B cell (primary cell): ENCODE measurements at regions not wholly inside any gene's neighbourhood (a gene's known extent, or its start where the extent isn't known, plus 50 kb on each side); places are given as distances from the start of the nearest gene placed in this dataset.

Source experiments
- ATAC-seq: fragments of 200-7000 bp; cut with Tn5 transposase; one replicate; pipeline ENCODE4 v1.10.0; 2021; ENCODE audit warnings: low read depth, mild to moderate bottlenecking, moderate number of reproducible peaks, moderate library complexity
- CTCF ChIA-PET: fragments of 350-600 bp; sonication (Branson Sonifier 250); formaldehyde crosslinking; loops from one replicate; lab custom pipeline; 2021; ENCODE audit warnings: antibody characterized with exemption, inconsistent platforms; lab: Charles Lee
- POLR2A ChIA-PET: fragments of 350-600 bp; sonication (Branson Sonifier 250); formaldehyde crosslinking; loops from one replicate; lab custom pipeline; 2021; ENCODE audit warnings: antibody characterized with exemption; lab: Charles Lee
- DNase-seq: peaks from one replicate; pipeline ENCODE4 v3.0.0; 2013
- H2AFZ ChIP-seq: 2 replicates; pipeline ENCODE4 v1.6.1; 2012; ENCODE audit warnings: mild to moderate bottlenecking, low read depth, low read length; ENCODE audit not compliant: insufficient read depth, poor library complexity, severe bottlenecking
- H3K27ac ChIP-seq, 2 donors: 1 replicate in 1 of 2; 2 replicates in 1 of 2; pipeline ENCODE4 v1.5.1; 2012 to 2013; ENCODE audit warnings: low read length in 2 of 2, mild to moderate bottlenecking in 2 of 2, moderate library complexity in 1 of 2
- H3K27me3 ChIP-seq, 4 experiments: fragments of 200-600 bp in 1 of 4; sonication (generic) in 1 of 4; replicated peaks in 1 of 4; 1 replicate in 2 of 4; 2 replicates in 2 of 4; pipeline versions ENCODE4 v1.6.1 to v1.7.0; 2013 to 2016; ENCODE audit warnings: low read length in 3 of 4, mild to moderate bottlenecking in 2 of 4, mixed read lengths in 1 of 4, moderate library complexity in 1 of 4; ENCODE audit not compliant: insufficient read depth in 4 of 4, control insufficient read depth in 3 of 4; ENCODE audit errors: control extremely low read depth in 1 of 4
- H3K36me3 ChIP-seq, 2 experiments: replicated peaks in 1 of 2; 1 replicate in 1 of 2; 2 replicates in 1 of 2; pipeline versions ENCODE4 v1.6.1 to v1.7.1; 2013; ENCODE audit warnings: low read length in 1 of 2; ENCODE audit not compliant: insufficient read depth in 2 of 2, control insufficient read depth in 1 of 2; ENCODE audit errors: control extremely low read depth in 1 of 2, extremely low read depth in 1 of 2
- H3K4me1 ChIP-seq, 2 donors: fragments of 200-600 bp in 1 of 2; sonication (generic) in 1 of 2; 1 replicate in 1 of 2; 2 replicates in 1 of 2; pipeline versions ENCODE4 v1.5.1 to v1.6.1; 2013 to 2017; ENCODE audit warnings: low read length in 2 of 2; ENCODE audit not compliant: control insufficient read depth in 2 of 2, insufficient read depth in 2 of 2
- H3K4me2 ChIP-seq: replicated peaks from 2 replicates; pipeline ENCODE3; 2012; ENCODE audit warnings: mild to moderate bottlenecking, low read depth, low read length; ENCODE audit not compliant: poor library complexity, severe bottlenecking
- H3K4me3 ChIP-seq, 5 experiments: fragments of 200-600 bp in 1 of 5; sonication (generic) in 1 of 5; 1 replicate in 3 of 5; 2 replicates in 2 of 5; pipeline versions ENCODE4 v1.5.1 to v1.7.0; 2011 to 2016; ENCODE audit warnings: low read length in 4 of 5, mild to moderate bottlenecking in 4 of 5, low read depth in 2 of 5, control low read depth in 1 of 5, moderate library complexity in 1 of 5; ENCODE audit not compliant: insufficient read depth in 1 of 5; ENCODE audit errors: control extremely low read depth in 1 of 5, extremely low read depth in 1 of 5
- H3K79me2 ChIP-seq: fragments of 200-600 bp; sonication (generic); one replicate; pipeline ENCODE4 v1.6.0; 2016; ENCODE audit warnings: low read length; ENCODE audit not compliant: control insufficient read depth, insufficient read depth
- H3K9ac ChIP-seq: fragments of 200-600 bp; sonication (generic); 2 replicates; pipeline ENCODE4 v1.6.1; 2017; ENCODE audit warnings: mild to moderate bottlenecking, low read length, moderate library complexity
- H3K9me3 ChIP-seq, 3 donors: one replicate each; pipeline versions ENCODE4 v1.6.1 to v1.7.1; 2013; ENCODE audit warnings: low read length in 2 of 3; ENCODE audit not compliant: control insufficient read depth in 2 of 3, insufficient read depth in 1 of 3; ENCODE audit errors: control extremely low read depth in 1 of 3
- H4K20me1 ChIP-seq: 2 replicates; pipeline ENCODE4 v1.6.0; 2012; ENCODE audit warnings: mild to moderate bottlenecking, low read length; ENCODE audit not compliant: insufficient read depth, control insufficient read depth, poor library complexity, severe bottlenecking
- H3K27ac Mint-ChIP-seq: one replicate; pipeline ENCODE4 v1.8.0; 2021; ENCODE audit warnings: mixed read lengths
- H3K27me3 Mint-ChIP-seq: one replicate; pipeline ENCODE4 v1.8.0; 2021; ENCODE audit warnings: mixed read lengths
- H3K4me1 Mint-ChIP-seq: one replicate; pipeline ENCODE4 v1.8.0; 2021; ENCODE audit warnings: mixed read lengths
- H3K4me3 Mint-ChIP-seq: one replicate; pipeline ENCODE4 v1.8.0; 2021; ENCODE audit warnings: mixed read lengths
- H3K9me3 Mint-ChIP-seq: one replicate; pipeline ENCODE4 v1.8.0; 2022; ENCODE audit warnings: mixed read lengths; ENCODE audit not compliant: insufficient read depth
- EZH2 ChIP-seq: IDR thresholded peaks from 2 replicates; pipeline ENCODE4 v1.6.1; 2012; ENCODE audit warnings: borderline replicate concordance, low read depth, mild to moderate bottlenecking, moderate library complexity, low read length; ENCODE audit not compliant: insufficient read depth, poor library complexity, severe bottlenecking
- WGBS: methylation state at CpG from one replicate; pipeline ENCODE4 v1.1.5; 2013; ENCODE audit warnings: missing lambda C conversion rate; ENCODE audit not compliant: insufficient coverage; 5-methylcytosine and 5-hydroxymethylcytosine counted together
- intact Hi-C: fragments of 100-400 bp; cut with micrococcal nuclease; formaldehyde crosslinking; loops from one replicate; pipeline ENCODE4 v1.10.0; 2022
- TF ChIP-seq, protein P1 (sequence below): fragments of 200-600 bp; IDR thresholded peaks from one replicate; pipeline ENCODE4 v1.8.0; 2022; ENCODE audit warnings: antibody characterized with exemption, mild to moderate bottlenecking

GRCh38 chr2:180247658-180248057, 240.6 kb upstream of the CWC22 start:
- Histone ChIP-seq H2AFZ (no peak overlapping the region), H3K4me3 (no peak overlapping the region), H4K20me1 (no peaks in the 10 kb centered on the region), H3K27me3 (no peaks in the 10 kb centered on the region), H3K4me2 (no peak overlapping the region), H3K9me3 (no peaks in the 10 kb centered on the region), H3K79me2 (no peaks in the 10 kb centered on the region), H3K4me1 (no peaks in the 10 kb centered on the region), H3K9ac (no peak overlapping the region), H3K36me3 (no peaks in the 10 kb centered on the region), H3K27ac (no peak overlapping the region)
- Mint-ChIP-seq H3K4me3 (no peak overlapping the region), H3K27ac (no peak overlapping the region), H3K27me3 (no peaks in the 10 kb centered on the region), H3K9me3 (no peaks in the 10 kb centered on the region), H3K4me1 (no peaks in the 10 kb centered on the region)
- no peak for TF ChIP-seq EZH2
- TF ChIP-seq, protein P1, sequence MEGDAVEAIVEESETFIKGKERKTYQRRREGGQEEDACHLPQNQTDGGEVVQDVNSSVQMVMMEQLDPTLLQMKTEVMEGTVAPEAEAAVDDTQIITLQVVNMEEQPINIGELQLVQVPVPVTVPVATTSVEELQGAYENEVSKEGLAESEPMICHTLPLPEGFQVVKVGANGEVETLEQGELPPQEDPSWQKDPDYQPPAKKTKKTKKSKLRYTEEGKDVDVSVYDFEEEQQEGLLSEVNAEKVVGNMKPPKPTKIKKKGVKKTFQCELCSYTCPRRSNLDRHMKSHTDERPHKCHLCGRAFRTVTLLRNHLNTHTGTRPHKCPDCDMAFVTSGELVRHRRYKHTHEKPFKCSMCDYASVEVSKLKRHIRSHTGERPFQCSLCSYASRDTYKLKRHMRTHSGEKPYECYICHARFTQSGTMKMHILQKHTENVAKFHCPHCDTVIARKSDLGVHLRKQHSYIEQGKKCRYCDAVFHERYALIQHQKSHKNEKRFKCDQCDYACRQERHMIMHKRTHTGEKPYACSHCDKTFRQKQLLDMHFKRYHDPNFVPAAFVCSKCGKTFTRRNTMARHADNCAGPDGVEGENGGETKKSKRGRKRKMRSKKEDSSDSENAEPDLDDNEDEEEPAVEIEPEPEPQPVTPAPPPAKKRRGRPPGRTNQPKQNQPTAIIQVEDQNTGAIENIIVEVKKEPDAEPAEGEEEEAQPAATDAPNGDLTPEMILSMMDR, result no peak
- POLR2A ChIA-PET, result no interaction called here
- intact Hi-C loops, result no loop called here
- WGBS, result no CpG with 5 or more reads among the region's 2 CpGs
- DNase-seq, result no peak
- CTCF ChIA-PET, result no interaction called here
- ATAC-seq, result no peak

GRCh38 chr2:180246268-180246667, 239.2 kb upstream of the CWC22 start:
- ChIA-PET CTCF (no interaction called here), POLR2A (no interaction called here)
- no peaks in the 10 kb centered on the region for H3K4me1 ChIP-seq
- H3K9ac ChIP-seq, result no peak overlapping the region
- no peak overlapping the region for H3K4me2 ChIP-seq
- Mint-ChIP-seq H3K9me3 (no peaks in the 10 kb centered on the region), H3K27ac (no peak overlapping the region), H3K4me3 (no peak overlapping the region), H3K27me3 (no peaks in the 10 kb centered on the region), H3K4me1 (no peaks in the 10 kb centered on the region)
- H3K4me3 ChIP-seq, result no peak overlapping the region
- H3K27ac ChIP-seq, result no peak overlapping the region
- H3K36me3 ChIP-seq, result no peaks in the 10 kb centered on the region
- H3K27me3 ChIP-seq, result no peaks in the 10 kb centered on the region
- no peak for TF ChIP-seq EZH2
- TF ChIP-seq, protein P1, result no peak
- intact Hi-C loops, result no loop called here
- WGBS, result 65% methylated on average over 2 of the region's 2 CpGs
- H3K79me2 ChIP-seq, result no peaks in the 10 kb centered on the region
- H2AFZ ChIP-seq, result no peak overlapping the region
- H3K9me3 ChIP-seq, result no peaks in the 10 kb centered on the region
- DNase-seq (no peak), ATAC-seq (no peak)
- no peaks in the 10 kb centered on the region for H4K20me1 ChIP-seq
